ENCODE measurements at regions not wholly inside any gene's neighbourhood (a gene's known extent, or its start where the extent isn't known, plus 50 kb on each side); places are given as distances from the start of the nearest gene placed in this dataset.

- no peak for TF ChIP-seq ZNF318 (IDR thresholded peaks at IDR 0.05; ENCODE audit: borderline replicate concordance in 1 of 2, low read depth in 1 of 2)
- no peak for TF ChIP-seq ZEB2 (IDR thresholded peaks at IDR 0.05)
- no peak for TF ChIP-seq AFF1 (IDR thresholded peaks at IDR 0.05; ENCODE audit: low read depth in 1 of 2, partially characterized antibody in 2 of 2)
- TF ChIP-seq NCOA2 (IDR thresholded peaks at IDR 0.05; ENCODE audit: partially characterized antibody in 2 of 2), result no peak
- TF ChIP-seq SIN3B (IDR thresholded peaks at IDR 0.05; ENCODE audit: low read depth), result no peak
- no peak for TF ChIP-seq NR2C2 (CRISPR knock-in tag; IDR thresholded peaks at IDR 0.05)
- no peak for TF ChIP-seq NR2C2 (tag; IDR thresholded peaks at IDR 0.05)
- TF ChIP-seq KLF13 (tag; IDR thresholded peaks at IDR 0.05; ENCODE audit: borderline replicate concordance, low read depth), result no peak
- TF ChIP-seq PHF8 (IDR thresholded peaks at IDR 0.05; ENCODE audit: borderline replicate concordance, low read length), result no peak
- no peak for TF ChIP-seq ESRRA (IDR thresholded peaks at IDR 0.05; ENCODE audit: borderline replicate concordance, low read depth)
- TF ChIP-seq EP400 (IDR thresholded peaks at IDR 0.05), result no peak
These were observed 84.9 kb upstream of the ANKRD55 start (continued) for GRCh38 chr5:56317923-56318561.

Measured in K562 (cell line).